ENCODE measurements at regions not wholly inside any gene's neighbourhood (a gene's known extent, or its start where the extent isn't known, plus 50 kb on each side); places are given as distances from the start of the nearest gene placed in this dataset.

DNA sequence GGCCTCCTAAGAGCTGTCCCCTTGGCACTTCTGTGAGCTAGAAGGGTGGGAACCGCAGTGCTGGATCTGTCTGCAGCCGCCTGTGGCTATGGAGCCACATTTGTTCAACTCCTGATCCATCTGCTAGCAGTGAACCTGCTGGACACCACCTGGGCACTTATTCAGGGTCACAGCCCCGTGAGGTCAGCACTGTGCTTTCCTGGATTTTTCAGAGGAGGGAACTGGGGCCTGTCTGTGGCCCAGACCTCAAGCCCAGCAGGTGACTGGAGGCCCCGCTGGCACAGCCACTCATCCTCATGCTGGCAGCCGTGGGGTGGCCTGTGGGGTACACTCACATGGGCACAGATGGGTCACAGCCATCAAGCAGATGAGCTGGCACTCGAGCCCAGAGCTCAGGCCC, 155.3 kb downstream of the TFCP2L1 start:
- Histone ChIP-seq H3K9ac (ENCODE audit: low read length) (no peak overlapping the region), H3F3A (ENCODE audit: insufficient read depth, low read length, poor library complexity, severe bottlenecking) (no peaks in the 10 kb centered on the region), H3K4me2 (ENCODE audit: low read length) (no peak overlapping the region), H3K36me3 (ENCODE audit: insufficient read depth, low read length) (no peaks in the 10 kb centered on the region), H3K9me3 (ENCODE audit: low read length) (no peaks in the 10 kb centered on the region), H2AFZ (ENCODE audit: low read depth, low read length) (no peak overlapping the region), H3K4me3 (ENCODE audit: low read length) (no peak overlapping the region), H3K9me2 (ENCODE audit: insufficient read depth, low read length) (no peaks in the 10 kb centered on the region), H3K27ac (ENCODE audit: low read length) (no peak overlapping the region), H4K20me1 (ENCODE audit: insufficient read depth) (no peaks in the 10 kb centered on the region), H3K79me2 (replicated peaks; ENCODE audit: insufficient read depth, low read length) (no peaks in the 10 kb centered on the region), H3K27me3 (ENCODE audit: insufficient read depth, low read depth, low read length) (no peaks in the 10 kb centered on the region)
- no peak for TF ChIP-seq SMC3 (conservative IDR thresholded peaks at IDR 0.05; ENCODE audit: poor library complexity)
- no peak for TF ChIP-seq RAD21 (conservative IDR thresholded peaks at IDR 0.05)
- TF ChIP-seq, protein P1, sequence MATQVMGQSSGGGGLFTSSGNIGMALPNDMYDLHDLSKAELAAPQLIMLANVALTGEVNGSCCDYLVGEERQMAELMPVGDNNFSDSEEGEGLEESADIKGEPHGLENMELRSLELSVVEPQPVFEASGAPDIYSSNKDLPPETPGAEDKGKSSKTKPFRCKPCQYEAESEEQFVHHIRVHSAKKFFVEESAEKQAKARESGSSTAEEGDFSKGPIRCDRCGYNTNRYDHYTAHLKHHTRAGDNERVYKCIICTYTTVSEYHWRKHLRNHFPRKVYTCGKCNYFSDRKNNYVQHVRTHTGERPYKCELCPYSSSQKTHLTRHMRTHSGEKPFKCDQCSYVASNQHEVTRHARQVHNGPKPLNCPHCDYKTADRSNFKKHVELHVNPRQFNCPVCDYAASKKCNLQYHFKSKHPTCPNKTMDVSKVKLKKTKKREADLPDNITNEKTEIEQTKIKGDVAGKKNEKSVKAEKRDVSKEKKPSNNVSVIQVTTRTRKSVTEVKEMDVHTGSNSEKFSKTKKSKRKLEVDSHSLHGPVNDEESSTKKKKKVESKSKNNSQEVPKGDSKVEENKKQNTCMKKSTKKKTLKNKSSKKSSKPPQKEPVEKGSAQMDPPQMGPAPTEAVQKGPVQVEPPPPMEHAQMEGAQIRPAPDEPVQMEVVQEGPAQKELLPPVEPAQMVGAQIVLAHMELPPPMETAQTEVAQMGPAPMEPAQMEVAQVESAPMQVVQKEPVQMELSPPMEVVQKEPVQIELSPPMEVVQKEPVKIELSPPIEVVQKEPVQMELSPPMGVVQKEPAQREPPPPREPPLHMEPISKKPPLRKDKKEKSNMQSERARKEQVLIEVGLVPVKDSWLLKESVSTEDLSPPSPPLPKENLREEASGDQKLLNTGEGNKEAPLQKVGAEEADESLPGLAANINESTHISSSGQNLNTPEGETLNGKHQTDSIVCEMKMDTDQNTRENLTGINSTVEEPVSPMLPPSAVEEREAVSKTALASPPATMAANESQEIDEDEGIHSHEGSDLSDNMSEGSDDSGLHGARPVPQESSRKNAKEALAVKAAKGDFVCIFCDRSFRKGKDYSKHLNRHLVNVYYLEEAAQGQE (IDR thresholded peaks at IDR 0.05; ENCODE audit: borderline replicate concordance) = no peak

DNA sequence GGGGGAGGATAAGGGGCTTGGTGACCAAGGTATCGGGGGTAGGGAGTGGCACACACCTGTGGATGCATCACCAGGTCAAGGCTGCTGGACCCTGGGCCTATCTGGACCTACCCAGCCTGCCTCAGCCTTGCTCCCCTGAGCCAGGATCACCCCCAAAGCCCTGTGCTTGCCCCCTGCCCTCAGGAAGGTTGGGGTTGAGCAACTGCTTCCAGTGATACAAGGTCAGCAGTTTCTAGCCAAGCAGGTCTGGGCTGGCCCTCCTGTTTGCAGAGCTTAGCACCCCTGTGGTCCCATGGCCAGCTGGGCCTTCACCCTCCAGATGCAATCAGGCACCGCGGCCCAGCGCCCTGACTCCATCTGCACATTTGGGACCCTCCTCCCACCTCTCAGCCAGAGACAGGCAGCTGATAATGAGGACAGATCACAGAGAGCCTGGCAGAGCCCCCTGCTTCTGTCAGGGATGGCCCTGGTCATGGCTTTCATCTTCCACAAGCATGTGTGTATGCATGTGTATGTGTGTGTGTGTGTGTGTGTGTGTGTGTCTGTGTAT, 154.6 kb downstream of the TFCP2L1 start:
- Histone ChIP-seq H4K20me1 (ENCODE audit: insufficient read depth) (no peaks in the 10 kb centered on the region), H3K9me2 (ENCODE audit: insufficient read depth, low read length) (no peaks in the 10 kb centered on the region), H3K36me3 (ENCODE audit: insufficient read depth, low read length) (no peaks in the 10 kb centered on the region), H3K27ac (ENCODE audit: low read length) (no peak overlapping the region), H3K9me3 (ENCODE audit: low read length) (no peaks in the 10 kb centered on the region), H3K79me2 (replicated peaks; ENCODE audit: insufficient read depth, low read length) (no peaks in the 10 kb centered on the region), H3K4me3 (ENCODE audit: low read length) (no peak overlapping the region), H2AFZ (ENCODE audit: low read depth, low read length) (no peak overlapping the region), H3K9ac (ENCODE audit: low read length) (no peak overlapping the region), H3K4me2 (ENCODE audit: low read length) (no peak overlapping the region), H3F3A (ENCODE audit: insufficient read depth, low read length, poor library complexity, severe bottlenecking) (no peaks in the 10 kb centered on the region), H3K27me3 (ENCODE audit: insufficient read depth, low read depth, low read length) (no peaks in the 10 kb centered on the region)
- no peak for TF ChIP-seq EZH2 (IDR thresholded peaks at IDR 0.05; ENCODE audit: borderline replicate concordance, insufficient read depth, low read length, poor library complexity, severe bottlenecking)
- TF ChIP-seq, protein P1 (IDR thresholded peaks at IDR 0.05; ENCODE audit: borderline replicate concordance) = no peak
- TF ChIP-seq EP300 (conservative IDR thresholded peaks at IDR 0.05; ENCODE audit: poor library complexity, severe bottlenecking) = no peak
- no peak for TF ChIP-seq MXI1 (conservative IDR thresholded peaks at IDR 0.05; ENCODE audit: poor library complexity, severe bottlenecking)
- TF ChIP-seq TAF1 (IDR thresholded peaks at IDR 0.05; ENCODE audit: low read depth) = no peak
- TF ChIP-seq RAD21 (conservative IDR thresholded peaks at IDR 0.05) = no peak
- no peak for TF ChIP-seq SMC3 (conservative IDR thresholded peaks at IDR 0.05; ENCODE audit: poor library complexity)
- TF ChIP-seq, protein P2, sequence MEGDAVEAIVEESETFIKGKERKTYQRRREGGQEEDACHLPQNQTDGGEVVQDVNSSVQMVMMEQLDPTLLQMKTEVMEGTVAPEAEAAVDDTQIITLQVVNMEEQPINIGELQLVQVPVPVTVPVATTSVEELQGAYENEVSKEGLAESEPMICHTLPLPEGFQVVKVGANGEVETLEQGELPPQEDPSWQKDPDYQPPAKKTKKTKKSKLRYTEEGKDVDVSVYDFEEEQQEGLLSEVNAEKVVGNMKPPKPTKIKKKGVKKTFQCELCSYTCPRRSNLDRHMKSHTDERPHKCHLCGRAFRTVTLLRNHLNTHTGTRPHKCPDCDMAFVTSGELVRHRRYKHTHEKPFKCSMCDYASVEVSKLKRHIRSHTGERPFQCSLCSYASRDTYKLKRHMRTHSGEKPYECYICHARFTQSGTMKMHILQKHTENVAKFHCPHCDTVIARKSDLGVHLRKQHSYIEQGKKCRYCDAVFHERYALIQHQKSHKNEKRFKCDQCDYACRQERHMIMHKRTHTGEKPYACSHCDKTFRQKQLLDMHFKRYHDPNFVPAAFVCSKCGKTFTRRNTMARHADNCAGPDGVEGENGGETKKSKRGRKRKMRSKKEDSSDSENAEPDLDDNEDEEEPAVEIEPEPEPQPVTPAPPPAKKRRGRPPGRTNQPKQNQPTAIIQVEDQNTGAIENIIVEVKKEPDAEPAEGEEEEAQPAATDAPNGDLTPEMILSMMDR (IDR thresholded peaks at IDR 0.05; ENCODE audit: poor library complexity, severe bottlenecking) = no peak
- TF ChIP-seq POLR2AphosphoS5 (IDR thresholded peaks at IDR 0.05) = no peak

All from neural cell (in vitro differentiated cells).